Upper lobe of right lung (tissue), 1 donor: ENCODE measurements at regions not wholly inside any gene's neighbourhood (a gene's known extent, or its start where the extent isn't known, plus 50 kb on each side); places are given as distances from the start of the nearest gene placed in this dataset.

Experiments
- ATAC-seq: fragments of 200-7000 bp; cut with Tn5 transposase; one replicate; pipeline ENCODE4 v1.9.1; 2020; ENCODE audit warnings: mild to moderate bottlenecking, moderate library complexity
- DNase-seq: peaks from one replicate; pipeline ENCODE4 v3.0.0-alpha.2; 2020
- H3K27ac ChIP-seq: fragments of 200-600 bp; one replicate; pipeline ENCODE4 v1.8.0; 2022
- H3K27me3 ChIP-seq: fragments of 200-600 bp; one replicate; pipeline ENCODE4 v1.8.0; 2022; ENCODE audit warnings: mild to moderate bottlenecking
- H3K36me3 ChIP-seq: fragments of 200-600 bp; one replicate; pipeline ENCODE4 v1.8.0; 2022
- H3K4me1 ChIP-seq: fragments of 200-600 bp; one replicate; pipeline ENCODE4 v1.8.0; 2022
- H3K4me3 ChIP-seq: fragments of 200-600 bp; one replicate; pipeline ENCODE4 v1.8.0; 2022; ENCODE audit warnings: mild to moderate bottlenecking
- H3K9me3 ChIP-seq: fragments of 200-600 bp; one replicate; pipeline ENCODE4 v1.8.0; 2022
- intact Hi-C: fragments of 100-400 bp; cut with DNase I; formaldehyde crosslinking; loops from one replicate; pipeline ENCODE4 v1.11.0; 2022
- TF ChIP-seq, protein P1 (sequence below): fragments of 200-600 bp; IDR thresholded peaks from one replicate; pipeline ENCODE4 v1.8.0; 2022; ENCODE audit warnings: antibody characterized with exemption
- donor health status: DM: no; HTN: yes; CAD: no; lungs with severe emphysema.

GRCh38 chr14:105863296-105864108 lies 337.1 kb downstream of the TMEM121 start:
- no peaks in the 10 kb centered on the region for H3K36me3 ChIP-seq
- DNase-seq (peak; percentile 46), ATAC-seq (no peak)
- H3K4me1 ChIP-seq: no peaks in the 10 kb centered on the region
- H3K27me3 ChIP-seq: peaks cover 19% of the 10 kb centered on the region
- H3K27ac ChIP-seq: no peak overlapping the region
- H3K9me3 ChIP-seq: no peaks in the 10 kb centered on the region
- H3K4me3 ChIP-seq: no peak overlapping the region
- intact Hi-C loops: no loop called here
- TF ChIP-seq, protein P1, sequence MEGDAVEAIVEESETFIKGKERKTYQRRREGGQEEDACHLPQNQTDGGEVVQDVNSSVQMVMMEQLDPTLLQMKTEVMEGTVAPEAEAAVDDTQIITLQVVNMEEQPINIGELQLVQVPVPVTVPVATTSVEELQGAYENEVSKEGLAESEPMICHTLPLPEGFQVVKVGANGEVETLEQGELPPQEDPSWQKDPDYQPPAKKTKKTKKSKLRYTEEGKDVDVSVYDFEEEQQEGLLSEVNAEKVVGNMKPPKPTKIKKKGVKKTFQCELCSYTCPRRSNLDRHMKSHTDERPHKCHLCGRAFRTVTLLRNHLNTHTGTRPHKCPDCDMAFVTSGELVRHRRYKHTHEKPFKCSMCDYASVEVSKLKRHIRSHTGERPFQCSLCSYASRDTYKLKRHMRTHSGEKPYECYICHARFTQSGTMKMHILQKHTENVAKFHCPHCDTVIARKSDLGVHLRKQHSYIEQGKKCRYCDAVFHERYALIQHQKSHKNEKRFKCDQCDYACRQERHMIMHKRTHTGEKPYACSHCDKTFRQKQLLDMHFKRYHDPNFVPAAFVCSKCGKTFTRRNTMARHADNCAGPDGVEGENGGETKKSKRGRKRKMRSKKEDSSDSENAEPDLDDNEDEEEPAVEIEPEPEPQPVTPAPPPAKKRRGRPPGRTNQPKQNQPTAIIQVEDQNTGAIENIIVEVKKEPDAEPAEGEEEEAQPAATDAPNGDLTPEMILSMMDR: no peak

GRCh38 chr14:105864116-105864515 lies 337.7 kb downstream of the TMEM121 start:
- no peak for ATAC-seq
- Histone ChIP-seq H3K27ac (no peak overlapping the region), H3K9me3 (no peaks in the 10 kb centered on the region), H3K27me3 (peaks cover 19% of the 10 kb centered on the region), H3K4me3 (no peak overlapping the region), H3K36me3 (no peaks in the 10 kb centered on the region), H3K4me1 (no peaks in the 10 kb centered on the region)
- TF ChIP-seq, protein P1: no peak
- DNase-seq: no peak
- intact Hi-C loops: no loop called here

GRCh38 chr14:105864651-105865265 lies 338.4 kb downstream of the TMEM121 start:
- DNase-seq: no peak
- Histone ChIP-seq H3K27me3 (peaks cover 19% of the 10 kb centered on the region), H3K27ac (no peak overlapping the region), H3K4me3 (no peak overlapping the region), H3K9me3 (no peaks in the 10 kb centered on the region), H3K4me1 (no peaks in the 10 kb centered on the region), H3K36me3 (no peaks in the 10 kb centered on the region)
- no peak for ATAC-seq
- TF ChIP-seq, protein P1: no peak
- intact Hi-C loops: no loop called here

- Histone ChIP-seq H3K4me3 (no peak overlapping the region), H3K27me3 (peaks cover 19% of the 10 kb centered on the region), H3K9me3 (no peaks in the 10 kb centered on the region), H3K27ac (no peak overlapping the region), H3K4me1 (no peaks in the 10 kb centered on the region), H3K36me3 (no peaks in the 10 kb centered on the region)
- DNase-seq (no peak), ATAC-seq (no peak)
- TF ChIP-seq, protein P1: no peak
- intact Hi-C loops: no loop called here
These were observed 339.0 kb downstream of the TMEM121 start for GRCh38 chr14:105865266-105865903.

GRCh38 chr14:105865904-105866840 lies 339.8 kb downstream of the TMEM121 start:
- Histone ChIP-seq H3K36me3 (no peaks in the 10 kb centered on the region), H3K9me3 (no peaks in the 10 kb centered on the region), H3K4me3 (no peak overlapping the region), H3K27me3 (peaks cover 19% of the 10 kb centered on the region), H3K4me1 (no peaks in the 10 kb centered on the region), H3K27ac (no peak overlapping the region)
- peak; percentile 6 for ATAC-seq
- TF ChIP-seq, protein P1: no peak
- intact Hi-C loops: no loop called here
- DNase-seq: peak; percentile 62
